Liver (tissue), 3 donors: ENCODE measurements at regions not wholly inside any gene's neighbourhood (a gene's known extent, or its start where the extent isn't known, plus 50 kb on each side); places are given as distances from the start of the nearest gene placed in this dataset.
"Not testable (repeated sequence)": the region's sequence is repeated elsewhere in the genome, so short reads cannot be mapped to it uniquely, and the experiment has no call there.

Source experiments
- FOXA1 ChIP-seq: IDR thresholded peaks from 2 replicates; pipeline ENCODE4 v1.6.1; 2016; ENCODE audit warnings: antibody characterized with exemption
- GABPA ChIP-seq, 2 donors: IDR thresholded peaks in 1 of 2; conservative IDR thresholded peaks in 1 of 2; 2 replicates each; pipeline ENCODE4 v1.6.1; 2016; ENCODE audit warnings: antibody characterized with exemption in 2 of 2, mild to moderate bottlenecking in 1 of 2, moderate library complexity in 1 of 2
- JUND ChIP-seq, 2 donors: IDR thresholded peaks; 2 replicates each; pipeline ENCODE4 v1.6.1; 2016; ENCODE audit warnings: antibody characterized with exemption in 2 of 2
- RAD21 ChIP-seq, 2 donors: IDR thresholded peaks; 2 replicates each; pipeline ENCODE4 v1.6.1; 2016; ENCODE audit warnings: antibody characterized with exemption in 2 of 2, mild to moderate bottlenecking in 2 of 2
- TAF1 ChIP-seq: conservative IDR thresholded peaks from 2 replicates; pipeline ENCODE4 v1.6.1; 2016; ENCODE audit warnings: antibody characterized with exemption, mild to moderate bottlenecking
- YY1 ChIP-seq: IDR thresholded peaks from 2 replicates; pipeline ENCODE4 v1.6.1; 2016; ENCODE audit warnings: antibody characterized with exemption, mild to moderate bottlenecking
- TF ChIP-seq, protein P1 (sequence below): fragments of 150-350 bp; IDR thresholded peaks from 2 replicates; pipeline ENCODE4 v1.5.1; 2017; ENCODE audit warnings: improper control_type of control experiment, low read depth, low read length; ENCODE audit not compliant: missing input control
- TF ChIP-seq, protein P2 (sequence below): IDR thresholded peaks from 2 replicates; pipeline ENCODE4 v1.6.1; 2016; ENCODE audit warnings: antibody characterized with exemption
- TF ChIP-seq, protein P3 (sequence below): IDR thresholded peaks from 2 replicates; pipeline ENCODE4 v1.6.1; 2016; ENCODE audit warnings: antibody characterized with exemption
- TF ChIP-seq, protein P4 (sequence below): IDR thresholded peaks from 2 replicates; pipeline ENCODE4 v1.6.1; 2016; ENCODE audit warnings: antibody characterized with exemption, mild to moderate bottlenecking
- TF ChIP-seq, protein P5 (sequence below): IDR thresholded peaks from 2 replicates; pipeline ENCODE4 v1.6.1; 2016; ENCODE audit warnings: antibody characterized with exemption
- donor health status: healthy.
- donor health status: healthy.

DNA sequence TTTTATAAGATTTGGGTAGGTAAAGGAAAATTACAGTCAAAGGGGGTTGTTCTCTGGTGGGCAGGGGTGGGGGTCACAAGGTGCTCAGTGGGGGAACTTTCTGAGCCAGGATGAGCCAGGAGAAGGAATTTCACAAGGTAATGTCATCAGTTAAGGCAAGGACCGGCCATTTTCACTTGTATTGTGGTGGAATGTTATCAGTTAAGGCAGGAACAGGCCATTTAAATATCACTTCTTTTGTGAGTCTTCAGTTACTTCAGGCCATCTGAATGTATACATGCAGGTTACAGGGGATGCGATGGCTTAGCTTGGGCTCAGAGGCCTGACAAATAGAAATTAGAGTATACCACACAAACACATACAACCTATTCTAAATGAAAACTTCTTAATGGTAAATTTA, 434.9 kb upstream of the NDST3 start:
- TF ChIP-seq, protein P1, sequence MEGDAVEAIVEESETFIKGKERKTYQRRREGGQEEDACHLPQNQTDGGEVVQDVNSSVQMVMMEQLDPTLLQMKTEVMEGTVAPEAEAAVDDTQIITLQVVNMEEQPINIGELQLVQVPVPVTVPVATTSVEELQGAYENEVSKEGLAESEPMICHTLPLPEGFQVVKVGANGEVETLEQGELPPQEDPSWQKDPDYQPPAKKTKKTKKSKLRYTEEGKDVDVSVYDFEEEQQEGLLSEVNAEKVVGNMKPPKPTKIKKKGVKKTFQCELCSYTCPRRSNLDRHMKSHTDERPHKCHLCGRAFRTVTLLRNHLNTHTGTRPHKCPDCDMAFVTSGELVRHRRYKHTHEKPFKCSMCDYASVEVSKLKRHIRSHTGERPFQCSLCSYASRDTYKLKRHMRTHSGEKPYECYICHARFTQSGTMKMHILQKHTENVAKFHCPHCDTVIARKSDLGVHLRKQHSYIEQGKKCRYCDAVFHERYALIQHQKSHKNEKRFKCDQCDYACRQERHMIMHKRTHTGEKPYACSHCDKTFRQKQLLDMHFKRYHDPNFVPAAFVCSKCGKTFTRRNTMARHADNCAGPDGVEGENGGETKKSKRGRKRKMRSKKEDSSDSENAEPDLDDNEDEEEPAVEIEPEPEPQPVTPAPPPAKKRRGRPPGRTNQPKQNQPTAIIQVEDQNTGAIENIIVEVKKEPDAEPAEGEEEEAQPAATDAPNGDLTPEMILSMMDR = not testable (repeated sequence)
- not testable (repeated sequence) for TF ChIP-seq GABPA (IDR thresholded peaks at IDR 0.05 in 1 of 2, conservative IDR thresholded peaks at IDR 0.05 in 1 of 2); YY1; TAF1; RAD21 (IDR thresholded peaks at IDR 0.05); JUND (IDR thresholded peaks at IDR 0.05); FOXA1
- TF ChIP-seq, protein P2, sequence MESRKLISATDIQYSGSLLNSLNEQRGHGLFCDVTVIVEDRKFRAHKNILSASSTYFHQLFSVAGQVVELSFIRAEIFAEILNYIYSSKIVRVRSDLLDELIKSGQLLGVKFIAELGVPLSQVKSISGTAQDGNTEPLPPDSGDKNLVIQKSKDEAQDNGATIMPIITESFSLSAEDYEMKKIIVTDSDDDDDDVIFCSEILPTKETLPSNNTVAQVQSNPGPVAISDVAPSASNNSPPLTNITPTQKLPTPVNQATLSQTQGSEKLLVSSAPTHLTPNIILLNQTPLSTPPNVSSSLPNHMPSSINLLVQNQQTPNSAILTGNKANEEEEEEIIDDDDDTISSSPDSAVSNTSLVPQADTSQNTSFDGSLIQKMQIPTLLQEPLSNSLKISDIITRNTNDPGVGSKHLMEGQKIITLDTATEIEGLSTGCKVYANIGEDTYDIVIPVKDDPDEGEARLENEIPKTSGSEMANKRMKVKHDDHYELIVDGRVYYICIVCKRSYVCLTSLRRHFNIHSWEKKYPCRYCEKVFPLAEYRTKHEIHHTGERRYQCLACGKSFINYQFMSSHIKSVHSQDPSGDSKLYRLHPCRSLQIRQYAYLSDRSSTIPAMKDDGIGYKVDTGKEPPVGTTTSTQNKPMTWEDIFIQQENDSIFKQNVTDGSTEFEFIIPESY = not testable (repeated sequence)
- TF ChIP-seq, protein P3, sequence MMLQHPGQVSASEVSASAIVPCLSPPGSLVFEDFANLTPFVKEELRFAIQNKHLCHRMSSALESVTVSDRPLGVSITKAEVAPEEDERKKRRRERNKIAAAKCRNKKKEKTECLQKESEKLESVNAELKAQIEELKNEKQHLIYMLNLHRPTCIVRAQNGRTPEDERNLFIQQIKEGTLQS = not testable (repeated sequence)
- TF ChIP-seq, protein P4, sequence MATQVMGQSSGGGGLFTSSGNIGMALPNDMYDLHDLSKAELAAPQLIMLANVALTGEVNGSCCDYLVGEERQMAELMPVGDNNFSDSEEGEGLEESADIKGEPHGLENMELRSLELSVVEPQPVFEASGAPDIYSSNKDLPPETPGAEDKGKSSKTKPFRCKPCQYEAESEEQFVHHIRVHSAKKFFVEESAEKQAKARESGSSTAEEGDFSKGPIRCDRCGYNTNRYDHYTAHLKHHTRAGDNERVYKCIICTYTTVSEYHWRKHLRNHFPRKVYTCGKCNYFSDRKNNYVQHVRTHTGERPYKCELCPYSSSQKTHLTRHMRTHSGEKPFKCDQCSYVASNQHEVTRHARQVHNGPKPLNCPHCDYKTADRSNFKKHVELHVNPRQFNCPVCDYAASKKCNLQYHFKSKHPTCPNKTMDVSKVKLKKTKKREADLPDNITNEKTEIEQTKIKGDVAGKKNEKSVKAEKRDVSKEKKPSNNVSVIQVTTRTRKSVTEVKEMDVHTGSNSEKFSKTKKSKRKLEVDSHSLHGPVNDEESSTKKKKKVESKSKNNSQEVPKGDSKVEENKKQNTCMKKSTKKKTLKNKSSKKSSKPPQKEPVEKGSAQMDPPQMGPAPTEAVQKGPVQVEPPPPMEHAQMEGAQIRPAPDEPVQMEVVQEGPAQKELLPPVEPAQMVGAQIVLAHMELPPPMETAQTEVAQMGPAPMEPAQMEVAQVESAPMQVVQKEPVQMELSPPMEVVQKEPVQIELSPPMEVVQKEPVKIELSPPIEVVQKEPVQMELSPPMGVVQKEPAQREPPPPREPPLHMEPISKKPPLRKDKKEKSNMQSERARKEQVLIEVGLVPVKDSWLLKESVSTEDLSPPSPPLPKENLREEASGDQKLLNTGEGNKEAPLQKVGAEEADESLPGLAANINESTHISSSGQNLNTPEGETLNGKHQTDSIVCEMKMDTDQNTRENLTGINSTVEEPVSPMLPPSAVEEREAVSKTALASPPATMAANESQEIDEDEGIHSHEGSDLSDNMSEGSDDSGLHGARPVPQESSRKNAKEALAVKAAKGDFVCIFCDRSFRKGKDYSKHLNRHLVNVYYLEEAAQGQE = not testable (repeated sequence)
- TF ChIP-seq, protein P5, sequence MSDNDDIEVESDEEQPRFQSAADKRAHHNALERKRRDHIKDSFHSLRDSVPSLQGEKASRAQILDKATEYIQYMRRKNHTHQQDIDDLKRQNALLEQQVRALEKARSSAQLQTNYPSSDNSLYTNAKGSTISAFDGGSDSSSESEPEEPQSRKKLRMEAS = not testable (repeated sequence)
